ENCODE measurements at regions not wholly inside any gene's neighbourhood (a gene's known extent, or its start where the extent isn't known, plus 50 kb on each side); places are given as distances from the start of the nearest gene placed in this dataset.
"Not testable (repeated sequence)": the region's sequence is repeated elsewhere in the genome, so short reads cannot be mapped to it uniquely, and the experiment has no call there.

DNA sequence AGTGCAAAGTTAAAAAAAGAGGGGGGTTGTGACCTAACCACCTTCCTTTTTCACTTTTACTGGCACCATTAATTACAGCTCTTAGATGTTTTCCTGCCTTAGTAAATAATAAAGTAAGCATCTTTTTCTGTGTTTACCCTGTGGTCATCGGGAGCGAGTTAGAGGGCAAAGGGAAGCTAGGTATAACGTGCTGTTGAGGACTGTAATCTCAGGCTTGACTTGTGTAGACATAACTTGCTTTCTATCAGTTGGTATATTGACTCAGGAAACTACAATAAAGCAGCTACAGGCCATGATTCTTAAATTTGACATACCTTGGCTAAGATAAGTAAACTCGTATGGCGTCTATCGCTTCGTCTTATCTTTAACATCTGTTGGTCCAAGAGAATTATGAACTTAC, 509.8 kb upstream of the CHD1 start:
- DNase-seq (ENCODE audit: low read depth), result no peak

DNA sequence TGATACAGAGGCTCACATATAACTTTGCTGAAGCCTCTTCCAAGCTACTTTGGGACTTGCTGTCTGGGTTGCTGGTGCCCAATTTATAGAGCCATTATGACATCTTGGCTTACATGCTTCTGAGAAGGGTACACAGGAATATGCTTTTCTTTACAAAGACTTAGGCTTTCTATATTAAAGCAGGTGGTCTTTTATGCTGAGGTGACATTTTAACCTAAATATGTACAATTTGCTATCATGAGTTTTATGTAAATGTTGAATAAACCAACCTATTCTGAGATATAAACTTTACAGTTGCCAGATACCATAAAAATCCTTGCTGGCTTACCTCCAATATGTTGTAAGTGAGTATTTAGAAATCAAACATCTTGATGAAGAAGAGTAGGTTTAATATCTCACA, 509.2 kb upstream of the CHD1 start:
- DNase-seq (ENCODE audit: low read depth), result no peak

DNA sequence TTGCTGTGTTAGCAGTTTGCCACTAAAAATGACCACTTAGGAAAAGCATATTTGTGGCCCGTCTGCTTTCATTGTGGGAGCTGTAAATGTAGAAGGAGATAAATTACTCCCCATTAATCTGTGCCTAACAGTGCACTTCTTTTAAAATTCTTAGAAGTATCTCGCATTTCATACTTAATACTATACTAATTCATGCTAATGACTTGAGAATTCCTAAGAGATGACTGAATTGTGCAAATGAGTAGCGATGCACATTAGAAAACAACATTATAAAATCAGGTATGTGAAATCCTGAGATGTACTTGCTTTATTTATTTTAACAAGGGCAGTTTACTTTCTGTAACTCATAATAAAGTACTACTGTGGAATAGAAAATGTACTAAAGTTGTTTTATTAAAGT, 494.6 kb upstream of the CHD1 start:
- not testable (repeated sequence) for DNase-seq (ENCODE audit: low read depth)

DNA sequence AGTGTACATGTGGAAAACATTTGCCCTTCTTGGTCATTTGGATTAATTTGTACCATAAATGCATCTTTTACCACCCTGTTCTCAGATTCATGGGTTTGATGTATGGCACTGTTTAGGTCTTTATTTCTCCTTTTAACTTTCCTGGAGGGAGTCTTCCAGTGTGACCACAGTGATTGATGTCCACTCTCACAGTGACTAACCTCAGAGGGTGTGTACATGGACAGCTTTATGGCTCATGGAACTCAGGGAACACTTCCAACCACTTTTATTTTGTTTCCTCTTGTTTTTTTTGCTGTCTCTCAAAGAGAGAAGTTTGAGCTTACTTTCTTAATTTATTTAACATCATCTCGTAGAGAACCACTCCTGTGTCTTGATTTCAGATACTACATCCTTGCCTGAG, 489.8 kb upstream of the CHD1 start:
- not testable (repeated sequence) for DNase-seq (ENCODE audit: low read depth)

DNA sequence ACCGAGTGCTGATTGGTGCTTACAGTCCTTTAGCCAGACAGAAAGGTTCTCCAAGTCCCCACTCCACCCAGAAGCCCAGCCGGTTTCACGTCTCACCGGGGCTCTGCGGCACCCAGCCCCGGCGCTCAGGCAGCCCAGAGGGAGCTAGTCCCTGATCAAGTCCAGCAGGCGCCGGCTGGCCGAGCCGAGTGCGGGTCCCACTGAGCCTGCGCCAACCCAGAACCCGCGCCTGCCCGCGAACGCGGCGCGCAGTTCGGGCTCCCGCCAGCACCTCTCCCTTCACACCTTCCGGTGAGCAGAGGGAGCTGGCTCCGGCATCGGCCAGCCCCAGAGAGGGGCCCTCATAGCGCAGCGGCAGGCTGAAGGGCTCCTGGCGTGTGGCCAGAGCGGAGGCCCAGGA, 481.6 kb upstream of the CHD1 start:
- DNase-seq (ENCODE audit: low read depth), result not testable (repeated sequence)

DNA sequence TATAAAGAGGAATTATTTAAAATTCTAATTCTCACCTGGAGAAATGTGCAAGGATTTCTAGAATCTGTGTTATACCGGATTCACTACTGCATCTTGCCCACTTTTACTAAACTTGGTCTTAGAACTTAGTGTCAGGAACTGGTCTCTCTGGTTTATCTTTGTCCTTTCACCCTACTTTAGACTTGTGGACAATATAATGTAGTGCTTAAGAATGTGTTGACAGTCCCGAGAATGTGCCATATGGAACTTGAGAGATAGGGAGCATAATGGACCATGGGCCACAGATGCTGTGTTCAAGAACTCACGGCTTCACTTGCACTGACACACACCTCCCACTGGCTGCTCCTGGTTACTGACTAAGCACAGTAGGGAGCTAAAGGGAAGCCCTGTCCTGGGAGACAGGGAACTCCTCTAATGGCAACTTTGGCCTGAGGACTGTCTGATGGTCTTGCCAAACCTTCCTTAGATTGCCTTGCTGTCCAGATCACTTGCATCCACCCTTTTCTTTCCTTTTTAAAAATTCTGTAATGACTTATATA, 476.0 kb upstream of the CHD1 start:
- DNase-seq (ENCODE audit: low read depth), result not testable (repeated sequence)

DNA sequence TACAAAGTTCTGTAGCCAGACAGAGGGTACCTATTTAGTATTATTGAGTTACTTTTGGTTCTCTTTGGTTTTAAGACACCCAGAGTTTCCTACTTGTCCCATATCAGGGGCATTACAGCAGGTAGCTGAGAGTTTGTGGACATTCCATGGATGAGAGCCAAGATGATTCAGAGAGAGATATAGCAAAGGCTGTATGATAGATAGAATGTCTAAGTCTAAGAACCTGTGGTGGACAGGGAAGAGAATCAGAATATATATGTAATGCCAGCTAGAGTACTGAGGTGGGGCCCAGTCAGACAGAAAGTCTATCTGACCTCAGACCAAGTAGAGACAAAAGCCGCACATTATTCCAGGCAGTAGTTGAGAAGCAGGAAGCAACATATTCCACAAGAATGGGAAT, 471.8 kb upstream of the CHD1 start:
- not testable (repeated sequence) for DNase-seq (ENCODE audit: low read depth)

DNA sequence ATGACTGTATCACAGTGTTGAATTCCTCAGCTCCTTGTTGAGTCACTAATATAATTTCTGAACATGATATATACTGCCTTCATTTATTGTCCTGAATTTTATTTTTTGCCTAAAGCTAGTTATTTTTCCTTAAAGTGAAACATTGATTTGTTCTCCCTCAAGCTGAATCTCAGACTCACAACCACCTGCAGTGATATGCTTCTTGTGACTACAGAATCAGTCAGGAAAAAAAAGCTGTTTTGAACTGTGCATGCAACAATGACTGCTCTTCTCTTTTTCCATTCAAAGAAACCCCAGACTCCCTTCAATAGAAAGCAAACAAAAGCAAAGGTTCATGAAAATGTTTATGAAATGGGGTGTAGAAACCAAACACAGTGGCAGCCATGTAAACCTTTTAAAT, 470.2 kb upstream of the CHD1 start:
- no peak for DNase-seq (ENCODE audit: low read depth)

DNA sequence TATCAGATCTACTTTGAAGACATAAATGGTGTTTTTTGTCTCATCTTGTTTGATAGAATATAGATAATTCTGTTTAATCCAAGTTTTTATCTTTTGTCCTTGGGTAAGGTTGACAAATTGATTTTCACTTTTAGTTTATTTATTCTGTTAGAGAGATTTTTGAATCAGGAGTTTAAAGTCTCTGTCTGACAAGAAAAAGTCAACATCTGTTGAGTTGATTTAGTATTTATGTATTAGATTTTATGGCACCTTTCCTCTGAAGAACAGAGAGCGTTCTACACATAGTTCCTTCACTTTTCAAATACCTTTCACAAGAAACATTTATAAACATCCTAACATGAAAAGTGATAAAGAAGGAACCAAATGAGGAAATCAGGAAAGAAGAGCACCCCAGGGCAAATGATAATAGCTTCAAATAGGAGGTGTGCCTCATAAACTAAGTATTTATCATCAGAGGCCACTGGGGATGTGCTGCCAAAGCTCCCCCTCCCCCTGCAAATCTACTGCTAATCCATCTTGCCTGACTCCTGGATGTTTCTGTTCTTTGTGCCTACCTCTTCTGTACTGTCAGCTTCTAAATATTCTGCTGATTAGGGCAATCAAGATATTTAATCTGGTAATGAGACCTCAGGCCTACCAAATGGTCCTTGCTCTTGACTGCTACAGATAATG, 457.7 kb upstream of the CHD1 start:
- no peak for DNase-seq (ENCODE audit: low read depth)

DNA sequence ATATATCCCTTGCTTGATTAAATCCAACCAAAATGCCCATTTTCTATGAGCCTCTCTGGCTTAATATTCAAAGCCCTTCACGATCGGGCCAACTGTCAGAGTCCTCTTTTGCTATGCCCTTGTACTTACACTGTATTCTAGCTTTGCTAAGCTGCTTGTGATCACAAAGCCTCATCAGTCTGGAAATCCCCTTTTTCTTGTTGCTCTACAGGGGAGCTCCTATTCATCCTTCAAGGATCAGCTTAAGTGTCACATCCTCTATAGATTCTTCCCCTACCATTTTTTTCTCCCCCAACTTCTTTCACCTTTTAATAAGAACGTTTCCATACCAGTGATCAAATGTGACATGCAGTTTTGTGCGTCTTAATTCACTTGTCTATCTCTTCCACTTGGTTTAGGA, 450.4 kb upstream of the CHD1 start:
- DNase-seq (ENCODE audit: low read depth), result no peak

DNA sequence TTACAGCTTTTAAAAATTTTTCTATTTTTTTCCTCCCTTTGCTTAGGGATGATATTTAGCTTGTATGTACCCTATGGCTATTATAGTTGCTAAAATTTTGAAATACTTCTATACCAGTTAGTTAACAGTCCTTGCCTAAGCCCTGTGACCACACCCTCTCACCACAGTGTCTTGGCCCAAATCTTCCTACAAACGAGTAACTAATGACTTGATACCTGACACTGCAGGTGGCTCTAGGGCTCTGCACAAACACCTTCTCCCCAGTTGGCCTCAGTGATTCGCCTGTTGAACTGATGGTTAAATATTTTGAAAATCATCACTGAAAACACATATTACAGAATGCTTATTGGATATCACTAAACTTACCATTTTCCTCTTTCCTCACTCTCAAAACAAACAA, 449.6 kb upstream of the CHD1 start:
- no peak for DNase-seq (ENCODE audit: low read depth)

DNA sequence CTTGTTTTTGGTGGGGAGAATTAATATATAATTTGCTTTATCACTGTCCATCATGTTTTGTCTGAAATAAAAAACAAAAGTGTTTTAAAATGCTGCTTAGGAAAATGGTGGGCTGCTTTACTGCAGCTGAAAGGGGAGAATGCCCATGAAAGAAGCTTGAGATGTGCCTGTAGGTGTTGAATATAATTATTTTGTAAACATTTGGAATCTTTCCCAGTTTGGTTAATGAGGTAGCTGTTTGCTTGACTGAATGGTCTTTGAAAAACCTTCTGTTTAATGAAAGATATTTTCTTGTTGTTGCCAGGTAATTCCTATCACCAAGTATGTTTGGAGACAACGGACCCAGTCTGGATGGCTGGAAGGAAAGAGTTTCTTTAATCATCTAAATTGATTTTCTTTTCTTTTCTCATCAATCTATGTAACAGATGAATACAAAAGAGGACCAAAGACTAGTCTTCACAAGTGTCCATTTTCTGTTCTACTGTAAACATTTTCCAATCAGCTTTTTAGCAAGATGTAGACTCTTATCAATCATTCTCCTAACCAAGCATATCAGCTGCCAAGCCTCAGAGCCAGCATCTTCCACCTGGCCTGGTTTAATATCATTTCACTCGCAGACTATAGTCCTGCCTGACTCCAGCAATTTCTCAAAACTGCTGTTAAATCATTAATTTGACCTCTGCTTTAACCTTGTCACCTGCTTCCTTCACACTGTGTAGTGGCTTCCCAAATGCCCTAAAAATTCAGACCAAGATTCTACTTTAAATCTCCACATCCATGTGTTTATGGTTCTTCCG, 441.2 kb upstream of the CHD1 start:
- DNase-seq (ENCODE audit: low read depth), result no peak

DNA sequence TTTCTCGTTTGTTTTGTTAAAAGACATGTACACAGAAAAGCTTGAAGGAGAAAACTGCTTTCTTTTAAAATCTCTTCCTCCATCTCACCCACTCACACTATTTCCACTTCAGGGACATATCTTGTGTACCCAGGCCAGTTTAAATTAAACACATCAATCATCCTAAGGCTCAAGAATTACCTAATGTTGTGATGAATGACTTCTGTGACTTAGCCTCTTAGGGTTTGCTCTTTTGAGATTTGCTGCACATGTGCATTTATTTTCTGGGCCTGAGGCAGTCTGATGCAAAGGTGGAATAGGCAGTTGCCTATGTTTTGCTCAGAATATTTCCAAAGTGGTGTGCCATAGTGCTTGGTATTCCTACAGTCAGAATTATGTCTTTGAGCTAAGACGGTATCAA, 439.9 kb upstream of the CHD1 start:
- no peak for DNase-seq (ENCODE audit: low read depth)

DNA sequence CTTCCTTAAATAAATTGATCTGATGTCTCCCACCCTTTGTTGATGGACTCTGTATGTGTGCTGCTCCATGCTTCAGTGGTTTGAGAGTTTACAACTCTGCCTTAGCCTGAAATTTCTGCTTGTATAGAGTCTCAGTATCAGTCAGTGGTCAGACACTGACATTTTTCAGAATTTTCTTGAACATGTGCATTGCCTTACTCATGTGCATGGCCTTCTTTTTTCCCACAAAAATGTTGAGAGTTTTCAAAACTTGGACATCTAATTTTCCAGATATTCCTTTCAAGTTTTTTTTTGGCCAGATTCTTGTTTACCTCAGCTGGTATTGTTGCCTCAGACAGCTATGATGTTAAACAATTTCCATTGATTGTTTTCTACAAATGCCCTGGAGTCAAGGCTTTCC, 427.1 kb upstream of the CHD1 start:
- DNase-seq (ENCODE audit: low read depth), result no peak

DNA sequence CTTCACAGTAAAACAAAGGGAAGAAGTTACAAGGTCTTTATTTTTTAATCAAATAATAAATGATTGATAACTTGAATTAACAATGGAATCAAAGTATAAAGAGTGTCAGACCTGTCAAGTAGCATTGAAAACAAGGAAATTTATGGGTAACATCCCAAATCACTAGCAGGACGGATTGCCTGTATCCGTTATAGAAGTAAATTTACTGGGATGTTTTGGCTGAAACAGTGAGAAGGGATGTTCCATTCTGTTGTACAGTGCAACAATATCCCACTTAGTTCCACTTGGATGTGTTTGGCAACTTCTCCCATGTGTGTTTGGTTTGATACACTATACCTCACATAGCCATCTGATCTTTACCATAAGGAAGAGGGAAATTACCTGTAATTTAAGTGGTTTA, 421.0 kb upstream of the CHD1 start:
- DNase-seq (ENCODE audit: low read depth), result no peak

DNA sequence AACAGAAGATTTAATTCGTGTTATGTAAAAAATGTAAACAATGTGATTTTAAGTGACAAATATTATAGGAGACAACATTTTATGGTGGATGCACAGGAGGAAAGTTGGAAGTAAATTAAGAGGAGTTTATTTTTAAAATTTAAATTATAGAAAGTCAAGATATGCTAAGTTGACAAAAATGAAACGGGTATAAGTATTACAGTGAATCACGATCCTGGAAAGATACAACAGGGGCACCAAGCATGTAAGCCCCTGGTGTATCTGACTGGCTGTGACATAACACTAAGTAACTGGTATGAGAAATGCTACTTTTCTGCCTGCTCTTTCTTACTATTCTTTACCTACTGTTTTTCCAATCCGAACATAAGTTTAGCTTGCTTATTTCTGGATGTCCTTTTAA, 419.8 kb upstream of the CHD1 start:
- DNase-seq (ENCODE audit: low read depth), result no peak

DNA sequence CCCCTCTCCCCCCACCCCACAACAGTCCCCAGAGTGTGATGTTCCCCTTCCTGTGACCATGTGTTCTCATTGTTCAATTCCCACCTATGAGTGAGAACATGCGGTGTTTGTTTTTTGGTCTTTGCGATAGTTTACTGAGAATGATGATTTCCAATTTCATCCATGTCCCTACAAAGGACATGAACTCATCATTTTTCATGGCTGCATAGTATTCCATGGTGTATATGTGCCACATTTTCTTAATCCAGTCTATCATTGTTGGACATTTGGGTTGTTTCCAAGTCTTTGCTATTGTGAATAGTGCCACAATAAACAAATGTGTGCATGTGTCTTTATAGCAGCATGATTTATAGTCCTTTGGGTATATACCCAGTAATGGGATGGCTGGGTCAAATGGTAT, 411.0 kb upstream of the CHD1 start:
- DNase-seq (ENCODE audit: low read depth), result not testable (repeated sequence)

DNA sequence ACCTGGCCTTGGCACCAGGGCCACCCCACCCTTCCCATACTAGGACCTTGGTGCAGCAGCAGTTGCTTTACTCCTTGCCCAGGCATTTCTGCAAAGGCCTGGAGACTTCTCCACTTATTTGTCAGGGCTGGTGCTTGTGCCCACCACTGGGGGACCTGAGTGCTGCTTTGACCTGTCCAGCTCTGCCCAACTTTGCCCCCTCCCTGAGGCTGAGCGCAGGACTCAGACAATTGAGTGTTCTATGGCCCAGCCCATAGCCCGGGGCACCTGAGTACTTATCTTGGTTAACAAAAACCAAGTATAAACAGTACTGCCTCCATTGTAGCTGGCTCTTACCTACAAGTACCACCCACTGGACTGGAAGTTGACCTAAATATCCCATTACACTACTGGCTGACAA, 406.1 kb upstream of the CHD1 start:
- DNase-seq (ENCODE audit: low read depth), result no peak

DNA sequence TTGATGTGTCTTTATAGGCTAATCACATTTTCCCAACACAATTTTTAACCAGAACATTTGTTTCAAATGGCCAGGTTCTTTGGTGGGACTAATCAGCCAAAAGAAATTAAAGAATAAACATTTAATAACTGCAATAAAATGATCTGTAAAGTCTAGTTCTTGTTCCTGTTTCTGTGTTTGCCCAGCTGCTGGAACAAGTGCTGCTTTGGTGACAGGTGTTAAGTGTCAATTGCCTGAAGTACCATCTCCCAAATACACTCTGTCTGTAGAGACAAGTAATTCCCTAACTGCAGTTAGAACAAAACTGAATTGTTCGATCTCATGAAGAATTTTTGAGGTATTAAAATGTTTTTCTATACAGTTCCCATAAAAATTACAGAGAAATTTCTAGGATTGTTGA, 402.3 kb upstream of the CHD1 start:
- DNase-seq (ENCODE audit: low read depth), result no peak

DNA sequence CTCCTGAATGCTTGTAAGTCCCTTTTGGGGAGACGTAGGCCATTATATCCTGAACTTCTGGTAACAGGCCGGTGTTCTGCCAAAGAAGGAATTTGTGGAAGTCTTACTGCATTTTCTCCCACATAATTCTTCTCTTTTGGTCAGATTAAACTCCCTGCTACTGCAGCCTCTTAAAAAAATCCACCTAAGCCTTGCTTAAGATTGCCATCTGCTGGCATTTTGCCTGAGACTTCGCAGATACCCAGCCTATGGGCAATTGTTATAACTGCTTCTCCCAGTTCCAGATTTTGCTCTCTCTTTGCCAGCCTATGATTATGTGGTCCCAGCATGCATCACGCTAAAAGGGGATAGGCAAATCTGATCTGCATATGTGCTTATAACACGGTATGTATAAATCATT, 391.6 kb upstream of the CHD1 start:
- DNase-seq (ENCODE audit: low read depth), result no peak

DNA sequence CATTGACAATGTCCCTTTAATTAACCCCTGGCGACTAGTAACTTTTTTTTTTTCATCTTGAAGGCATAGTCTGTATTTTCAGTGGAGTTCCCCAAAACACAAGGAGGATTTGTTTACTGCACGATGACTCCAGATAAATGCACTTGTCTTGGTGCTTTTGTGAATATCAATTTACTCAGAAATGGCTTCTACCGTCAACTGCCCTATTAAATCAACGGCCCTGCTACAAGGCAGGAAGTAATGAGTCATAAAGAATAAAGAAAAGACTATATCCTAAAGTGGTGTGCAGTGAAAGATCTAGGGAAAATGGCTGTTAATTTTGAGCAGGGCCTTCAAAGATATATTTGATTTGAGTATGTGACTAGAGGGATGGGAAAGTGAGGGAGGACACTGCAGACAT, 388.3 kb upstream of the CHD1 start:
- no peak for DNase-seq (ENCODE audit: low read depth)

DNA sequence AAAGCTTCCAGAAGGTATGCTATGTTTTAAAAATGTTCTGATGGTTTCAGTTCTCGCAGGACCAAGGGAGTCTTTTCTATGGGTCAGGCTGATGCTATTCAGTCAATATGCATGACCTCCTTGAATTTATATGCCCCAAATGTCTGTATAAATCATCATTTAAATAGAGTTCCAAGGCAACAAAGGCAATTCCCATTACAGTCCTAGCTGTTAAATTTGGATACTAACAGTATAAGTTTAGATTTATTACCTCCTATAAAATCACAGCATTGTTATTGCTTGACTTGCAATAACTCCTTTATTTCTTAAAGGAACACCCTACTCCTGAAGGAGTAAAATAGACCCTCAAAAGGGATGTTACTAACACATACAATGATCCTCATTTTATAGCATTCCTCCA, 387.7 kb upstream of the CHD1 start:
- DNase-seq (ENCODE audit: low read depth), result no peak

DNA sequence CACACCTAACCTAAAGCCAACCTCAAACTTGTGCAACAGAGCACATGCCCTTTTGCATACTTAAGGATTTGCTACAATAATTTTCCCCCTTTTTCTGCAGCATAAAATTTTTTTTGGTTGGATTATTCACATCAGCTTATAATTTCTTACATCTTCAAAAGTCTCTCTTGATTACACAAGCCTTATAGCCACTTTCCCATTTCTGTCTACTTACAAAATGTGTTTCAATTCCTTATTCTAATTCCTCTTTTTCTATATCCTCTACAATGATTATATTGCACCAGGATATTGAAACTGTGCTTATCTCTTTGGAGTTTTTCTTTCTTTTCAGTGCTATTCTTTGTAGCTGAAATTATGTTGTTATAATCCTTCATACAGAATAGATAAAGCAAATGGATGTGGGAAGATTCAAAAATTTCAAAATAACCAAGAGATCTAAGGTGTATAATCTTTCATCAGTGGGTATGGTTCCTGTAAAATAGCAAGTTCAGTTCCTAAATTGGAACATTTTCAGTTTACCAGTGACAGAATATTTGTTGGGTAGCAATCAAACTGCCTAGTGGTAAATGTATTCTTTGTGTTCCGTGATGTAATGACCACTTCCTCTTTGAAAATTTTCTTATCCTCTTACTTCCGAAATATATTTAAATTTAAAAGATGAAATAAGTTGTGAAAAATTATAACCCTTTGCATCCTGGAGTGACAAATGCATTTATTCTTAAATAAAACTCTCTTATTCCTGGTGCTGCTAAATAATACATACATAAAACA, 386.8 kb upstream of the CHD1 start:
- DNase-seq (ENCODE audit: low read depth), result no peak
